Stimulated activated CD4-positive, alpha-beta T cell treated with anti-CD3 and anti-CD28 coated beads, Interleukin-15, amount 100 ng/mL, for 48 hours (primary cell): ENCODE measurements at regions not wholly inside any gene's neighbourhood (a gene's known extent, or its start where the extent isn't known, plus 50 kb on each side); places are given as distances from the start of the nearest gene placed in this dataset.
"Not testable (repeated sequence)": the region's sequence is repeated elsewhere in the genome, so short reads cannot be mapped to it uniquely, and the experiment has no call there.

Experiments used
- DNase-seq, 2 donors: peaks; one replicate each; pipeline ENCODE4 v3.0.0-alpha.2; 2020; ENCODE audit warnings: low read depth in 2 of 2

DNA sequence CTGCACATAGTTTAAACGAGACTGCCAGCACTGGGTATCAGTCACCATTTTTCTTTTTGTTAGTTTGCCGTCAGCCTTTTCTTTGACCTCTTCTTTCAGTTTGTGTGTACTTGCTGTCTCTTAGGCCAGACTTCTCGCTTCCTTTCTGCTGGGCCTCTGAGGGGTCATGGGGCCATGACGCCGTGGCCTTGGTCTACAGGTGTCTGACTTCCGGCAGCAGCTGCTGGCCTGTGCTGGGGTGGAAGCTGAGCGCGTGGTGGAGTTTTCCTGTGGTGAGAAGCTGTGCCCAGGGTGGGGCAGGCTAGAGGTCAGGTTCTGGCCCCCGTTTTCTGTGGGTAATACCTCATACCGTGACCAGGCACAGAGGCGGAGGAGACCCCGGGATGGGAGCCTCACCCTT lies 101.6 kb upstream of the PZP start:
- not testable (repeated sequence) for DNase-seq

DNA sequence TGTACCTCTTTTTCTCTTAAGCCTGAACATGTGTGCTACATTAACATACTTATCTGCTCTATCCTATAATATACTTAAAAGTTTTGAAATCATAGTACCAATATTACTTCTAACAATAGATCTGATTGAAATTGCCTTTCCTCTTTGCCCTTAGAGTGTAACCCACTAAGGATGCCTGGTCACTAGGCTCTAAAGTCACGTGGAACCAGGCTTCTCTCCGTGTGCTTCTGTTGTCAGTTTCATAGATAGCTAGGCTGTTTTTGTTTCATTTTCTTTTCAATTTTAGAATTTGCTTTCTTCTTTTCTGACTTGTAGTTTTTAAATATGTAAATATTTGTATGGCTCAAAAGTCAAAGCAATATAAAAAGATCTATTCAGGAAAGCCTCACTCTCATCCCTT lies 100.5 kb upstream of the PZP start:
- DNase-seq = not testable (repeated sequence)

DNA sequence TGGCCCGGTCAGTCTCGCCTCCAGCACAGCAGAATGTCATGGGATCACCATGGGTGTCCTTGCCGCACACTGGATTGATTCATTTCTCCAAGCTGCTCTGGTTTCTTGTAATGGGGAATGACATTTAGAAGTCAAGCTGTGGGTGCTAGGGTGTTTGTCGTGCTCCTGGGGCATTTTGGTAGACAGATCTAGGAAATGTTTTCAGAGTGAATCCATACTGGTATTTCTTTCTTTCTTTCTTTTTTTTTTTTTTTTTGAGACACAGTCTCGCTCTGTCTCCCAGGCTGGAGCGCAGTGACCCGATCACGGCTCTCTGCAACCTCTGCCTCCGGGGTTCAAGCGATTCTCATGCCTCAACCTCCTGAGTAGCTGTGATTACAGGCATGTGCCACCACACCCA lies 100.0 kb upstream of the PZP start:
- DNase-seq = not testable (repeated sequence)

DNA sequence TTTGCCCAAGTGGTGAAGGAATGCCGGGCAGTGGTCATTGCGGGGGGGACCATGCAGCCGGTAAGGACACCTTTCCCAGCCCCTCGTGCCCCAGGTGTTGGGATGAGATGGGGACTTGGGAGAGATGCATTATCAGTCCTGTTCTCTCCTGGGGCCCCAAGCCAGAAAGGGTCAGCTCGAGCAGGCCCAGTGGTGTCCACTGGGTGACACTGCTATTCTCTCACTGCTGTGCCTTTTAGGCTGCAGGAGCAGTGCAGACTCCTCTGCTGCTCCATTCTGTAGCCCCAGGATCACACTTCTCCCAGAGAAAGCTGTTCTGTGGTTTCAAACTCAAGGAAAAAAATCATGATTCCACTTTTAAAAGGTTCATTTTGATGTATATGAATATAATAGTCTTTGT lies 99.1 kb upstream of the PZP start:
- DNase-seq = not testable (repeated sequence)

DNA sequence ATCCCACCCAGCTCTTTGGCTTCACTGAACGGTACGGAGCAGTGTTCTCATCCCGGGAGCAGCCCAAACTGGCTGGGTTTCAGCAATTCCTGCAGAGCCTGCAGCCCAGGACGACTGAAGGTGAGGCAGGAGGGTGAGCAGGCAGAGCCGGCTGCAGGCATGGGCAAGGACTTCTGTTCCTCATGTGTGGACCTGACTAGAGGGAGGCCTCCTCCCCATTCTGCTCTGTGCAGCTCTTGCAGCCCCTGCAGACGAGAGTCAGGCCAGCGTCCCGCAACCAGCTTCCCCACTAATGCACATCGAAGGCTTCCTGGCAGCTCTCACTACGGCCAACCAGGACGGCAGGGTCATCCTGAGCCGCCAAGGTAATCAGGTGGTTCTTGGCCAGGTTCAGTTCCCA lies 97.8 kb upstream of the PZP start:
- not testable (repeated sequence) for DNase-seq

DNA sequence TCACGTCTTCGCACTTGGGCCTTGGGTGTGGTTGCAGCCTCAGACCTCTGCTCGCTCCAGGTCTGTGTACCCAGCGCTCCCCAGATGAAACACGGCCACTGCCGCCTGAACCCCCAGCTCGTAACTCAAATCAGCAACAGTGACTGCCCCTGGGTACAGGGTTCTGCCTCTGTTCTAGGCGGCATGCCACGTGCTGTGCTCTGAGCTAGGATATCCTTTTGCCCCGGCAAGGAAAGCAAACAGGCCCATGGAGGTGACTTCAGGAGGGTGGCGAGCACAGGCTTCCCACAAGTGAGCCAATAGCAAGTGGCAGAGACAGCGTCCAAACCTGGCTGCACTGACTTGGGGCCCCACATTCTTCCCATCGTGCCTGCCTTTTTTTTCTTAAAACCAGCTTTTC lies 96.3 kb upstream of the PZP start:
- not testable (repeated sequence) for DNase-seq

DNA sequence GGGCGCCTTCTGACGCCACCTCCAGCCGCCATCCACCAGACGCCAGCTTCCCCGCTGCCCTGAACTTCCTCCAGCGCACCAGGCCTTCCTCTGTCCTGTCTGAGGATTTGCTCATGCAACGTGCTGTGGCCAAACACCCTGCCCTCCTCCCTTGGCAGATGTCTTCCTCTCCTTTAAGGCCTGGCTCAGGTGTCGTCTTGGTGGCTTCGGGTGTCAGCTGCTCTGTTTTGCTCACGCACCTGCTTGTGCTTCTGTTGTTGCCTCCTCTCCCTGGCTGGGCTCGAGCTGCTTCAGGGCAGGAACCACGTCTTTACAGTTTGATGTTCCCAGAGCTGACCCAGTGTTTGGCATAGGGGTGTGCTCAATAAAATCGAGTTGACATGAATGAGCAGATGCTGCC lies 87.7 kb upstream of the PZP start:
- not testable (repeated sequence) for DNase-seq

DNA sequence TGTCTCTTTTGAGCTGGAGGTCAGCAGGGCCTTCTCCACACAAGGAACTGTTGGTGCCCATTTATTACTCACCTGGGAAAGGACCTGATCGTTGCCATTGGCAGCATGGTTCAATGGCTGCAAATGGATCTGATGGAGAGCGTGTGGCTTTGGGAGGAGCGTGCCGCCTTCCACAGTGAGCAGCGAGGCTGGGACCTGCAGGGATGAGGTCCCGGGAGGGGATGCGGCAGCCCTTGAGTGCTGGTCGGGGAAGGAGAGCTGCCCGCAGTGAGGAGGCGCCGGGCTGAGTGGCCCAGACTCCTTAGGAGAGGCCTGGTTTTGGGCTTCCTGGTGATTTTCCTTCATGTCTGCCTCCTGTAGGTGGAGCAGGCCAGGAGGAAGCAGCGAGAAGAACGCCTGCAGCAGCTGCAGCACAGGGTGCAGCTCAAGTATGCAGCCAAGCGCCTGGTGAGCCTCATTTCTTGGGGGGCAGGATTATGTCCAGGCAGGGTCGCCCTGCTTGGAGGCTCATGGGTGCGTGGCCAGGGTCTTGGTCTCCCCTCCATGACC lies 86.0 kb upstream of the PZP start:
- not testable (repeated sequence) for DNase-seq

DNA sequence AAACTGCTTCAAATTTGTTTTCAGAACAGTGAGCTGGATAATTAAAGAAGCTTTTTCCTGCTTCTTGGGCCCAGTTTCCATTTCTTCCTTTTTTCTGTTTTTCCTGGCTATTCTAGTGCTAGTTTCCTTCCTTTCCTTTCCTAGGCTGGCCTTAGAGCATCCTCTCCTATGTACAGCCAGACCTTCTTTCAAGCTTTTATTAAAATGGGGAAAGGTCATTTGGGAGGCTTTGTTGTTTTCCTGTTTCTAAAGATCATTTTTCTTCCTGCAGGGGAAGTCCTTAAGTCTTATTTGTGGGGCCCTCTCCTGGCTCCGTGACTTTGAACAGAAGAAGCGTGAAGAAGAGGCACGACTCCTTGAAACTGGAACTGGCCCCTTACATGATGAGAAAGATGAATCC lies 85.2 kb upstream of the PZP start:
- DNase-seq = not testable (repeated sequence)

DNA sequence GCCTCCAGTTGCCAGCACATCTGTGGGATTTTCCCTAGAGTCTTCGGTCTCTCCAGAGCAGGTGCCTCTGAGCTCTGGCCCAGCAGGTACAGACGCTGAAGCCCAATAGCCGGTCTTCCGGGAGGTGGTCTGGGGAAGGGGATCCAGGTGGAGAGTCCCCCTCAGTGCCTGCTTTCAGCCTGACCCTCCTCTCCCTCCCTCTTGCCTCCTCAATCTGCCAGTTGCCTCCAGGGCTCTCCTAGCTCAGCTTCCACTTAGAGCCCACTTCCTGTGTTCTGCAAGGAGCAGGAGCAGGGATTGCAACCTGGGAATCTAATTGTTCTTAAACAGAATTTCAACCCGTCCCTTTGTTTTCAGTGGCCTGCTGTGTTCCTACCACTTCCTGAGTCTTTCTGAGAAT lies 81.8 kb upstream of the PZP start:
- DNase-seq = not testable (repeated sequence)

DNA sequence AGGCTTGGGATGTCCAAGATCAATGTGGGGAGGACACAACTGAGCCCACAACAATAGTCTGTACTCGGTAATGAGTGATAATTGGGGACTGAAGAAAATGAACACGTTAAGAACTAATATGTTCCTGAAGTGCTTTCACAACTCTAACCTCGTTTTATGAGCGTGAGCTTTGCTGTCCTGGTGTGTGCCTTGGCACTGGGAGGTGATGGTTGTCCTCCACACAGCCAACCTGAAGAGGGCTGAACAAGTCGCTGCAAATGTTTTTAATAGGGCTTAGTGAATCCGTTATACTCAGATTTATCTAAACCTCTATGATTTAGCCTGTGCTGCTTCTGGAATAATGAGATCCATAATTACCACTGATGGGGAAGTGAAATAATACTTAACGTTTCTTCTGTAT lies 76.5 kb upstream of the PZP start:
- DNase-seq = not testable (repeated sequence)

DNA sequence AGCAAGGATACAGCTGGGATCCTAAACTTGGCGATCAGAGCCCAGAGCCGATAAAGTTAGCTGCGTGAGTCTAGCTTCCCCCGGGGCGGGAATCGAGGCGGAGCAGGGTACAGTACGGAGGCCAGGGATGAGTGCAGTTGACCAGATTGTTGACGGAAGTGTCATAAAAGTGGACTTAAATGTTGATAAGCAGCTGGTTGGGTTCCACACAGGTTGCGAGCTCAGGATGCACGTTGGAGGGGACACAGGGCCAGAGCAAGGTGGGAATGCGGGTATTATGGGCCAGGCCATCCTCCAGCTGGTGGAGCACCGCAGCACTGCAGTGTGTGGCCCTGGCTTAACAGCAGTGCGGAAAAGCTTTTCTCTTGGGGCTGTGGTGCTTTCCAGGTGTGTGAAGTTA lies 76.0 kb upstream of the PZP start:
- DNase-seq = not testable (repeated sequence)

DNA sequence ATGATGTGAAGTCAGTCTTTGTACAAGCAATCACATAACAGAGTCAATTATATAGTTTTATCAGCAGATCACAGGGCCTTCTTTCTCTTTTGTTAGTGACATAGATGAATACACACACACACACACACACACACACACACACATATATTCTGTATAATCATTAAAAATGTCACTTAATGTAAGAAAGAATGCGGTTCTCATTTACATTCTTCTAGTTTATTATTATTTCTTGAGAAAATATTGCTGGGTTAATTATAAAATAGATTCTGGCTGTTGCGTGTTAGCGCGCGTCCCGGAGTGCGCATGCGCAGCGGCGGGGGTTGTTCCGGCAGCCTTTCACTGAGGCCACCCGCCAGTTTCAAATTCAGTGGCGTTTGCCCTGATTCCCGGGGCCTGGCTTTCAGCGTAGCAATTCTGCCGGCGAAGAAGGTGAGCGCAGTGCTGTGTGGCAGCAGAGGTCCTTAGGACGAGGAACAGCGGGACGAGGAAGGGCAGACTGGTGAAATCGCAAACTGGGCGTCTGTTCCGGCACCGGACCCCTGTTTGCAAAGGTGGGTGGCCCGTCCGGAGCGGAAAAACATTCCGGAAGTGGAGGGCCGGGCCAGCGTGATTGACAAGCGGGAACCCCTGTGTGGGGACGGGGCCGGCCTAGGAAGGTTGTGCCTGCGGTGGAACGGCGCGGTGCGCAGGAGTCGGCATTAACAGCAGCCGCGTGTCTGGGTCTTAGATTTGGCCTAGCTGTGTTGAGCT lies 75.3 kb upstream of the PZP start:
- DNase-seq = peak; percentile 43 to 51

DNA sequence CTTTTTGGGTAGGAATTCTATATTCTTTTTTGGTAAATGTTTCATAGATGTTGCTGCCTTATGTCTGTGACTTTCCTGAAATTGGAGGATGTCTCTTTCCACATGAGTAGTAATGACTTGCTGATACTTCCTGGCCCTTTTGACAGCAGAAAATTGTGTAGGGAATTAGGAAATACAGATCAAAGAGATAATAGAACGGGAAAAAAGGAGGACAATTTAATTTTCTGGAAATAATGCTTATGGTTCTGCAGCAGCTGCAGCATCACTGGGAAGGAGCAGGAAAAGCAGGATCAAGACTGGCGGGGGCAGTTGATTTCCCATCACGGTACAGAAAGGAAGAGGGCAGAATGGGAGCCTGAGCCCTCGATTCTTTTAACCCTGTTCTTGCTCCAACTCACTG lies 68.8 kb upstream of the PZP start:
- DNase-seq = no peak

DNA sequence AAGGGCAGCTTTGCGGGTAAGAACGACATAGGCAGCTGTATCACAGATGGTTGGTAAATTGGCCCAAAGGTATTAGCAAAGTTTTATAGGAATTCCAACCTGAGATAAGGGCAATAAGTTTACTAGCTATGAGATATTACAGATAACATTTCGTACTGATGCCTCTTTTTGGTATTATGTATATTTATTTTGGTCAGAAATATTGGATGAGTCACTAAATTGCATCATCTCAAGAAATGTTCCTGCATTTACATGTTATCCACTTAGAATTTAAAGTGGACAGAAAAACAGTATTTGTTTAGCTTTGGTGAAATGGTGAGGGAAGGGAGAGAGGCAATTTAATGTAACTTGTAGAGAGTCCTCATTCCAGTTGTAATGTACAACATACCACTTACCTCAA lies 65.1 kb upstream of the PZP start:
- DNase-seq = no peak

DNA sequence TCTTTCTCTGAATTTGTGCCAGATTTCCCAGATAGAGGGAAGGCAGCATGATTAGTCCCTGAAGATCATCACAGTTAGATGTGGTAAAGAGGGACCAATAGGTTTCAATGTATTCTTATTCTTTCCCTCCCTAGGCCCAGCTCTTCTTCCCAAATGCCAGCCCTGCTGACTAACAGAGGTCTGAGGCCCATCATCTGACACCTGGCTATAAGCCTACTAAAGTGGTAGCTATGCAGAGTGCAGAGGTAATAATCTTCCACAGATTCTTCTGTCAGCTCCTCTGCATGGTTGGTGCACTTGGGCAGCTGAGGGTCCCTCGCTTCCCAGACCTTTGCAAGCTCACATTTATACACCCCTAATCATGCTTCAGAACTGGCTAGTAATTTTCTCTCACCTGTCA lies 63.7 kb upstream of the PZP start:
- no peak for DNase-seq

DNA sequence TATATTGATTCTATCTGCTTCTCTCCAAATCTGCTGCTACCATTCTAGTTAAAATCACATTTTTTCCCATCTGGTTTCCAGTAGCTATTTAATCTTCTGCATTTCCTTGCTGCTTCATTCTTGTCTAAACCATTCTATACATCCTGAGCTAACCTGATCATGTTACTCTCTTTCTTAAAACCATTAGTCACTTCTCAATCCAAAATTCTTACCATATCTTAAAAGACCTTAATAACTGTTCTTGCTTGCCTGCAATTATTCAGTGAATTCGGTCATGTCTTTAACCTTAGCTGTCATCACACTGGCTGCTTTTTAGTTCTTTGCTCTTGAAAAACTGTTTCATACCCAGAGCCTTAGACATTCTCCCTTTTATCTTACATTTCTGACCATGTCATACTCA lies 56.4 kb upstream of the PZP start:
- DNase-seq = no peak

DNA sequence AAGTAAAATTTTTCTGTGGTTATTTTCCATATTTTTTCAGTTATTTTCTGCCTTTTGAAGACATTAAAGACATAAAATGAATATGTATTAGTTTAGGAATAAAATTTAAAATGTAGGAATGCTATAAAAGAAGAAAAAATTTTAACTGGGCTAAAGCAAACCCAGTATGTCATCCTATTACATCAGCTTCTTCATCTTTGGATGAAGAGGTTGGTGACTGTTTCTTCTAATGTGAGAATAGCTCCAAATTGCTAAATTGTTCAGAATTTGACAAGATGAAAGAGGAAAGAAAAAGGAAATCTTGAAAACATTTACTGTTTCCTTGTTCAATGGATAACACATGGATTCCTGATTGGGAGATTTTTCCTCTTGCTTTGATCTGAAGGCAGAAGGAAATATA lies 52.7 kb upstream of the PZP start:
- no peak for DNase-seq

DNA sequence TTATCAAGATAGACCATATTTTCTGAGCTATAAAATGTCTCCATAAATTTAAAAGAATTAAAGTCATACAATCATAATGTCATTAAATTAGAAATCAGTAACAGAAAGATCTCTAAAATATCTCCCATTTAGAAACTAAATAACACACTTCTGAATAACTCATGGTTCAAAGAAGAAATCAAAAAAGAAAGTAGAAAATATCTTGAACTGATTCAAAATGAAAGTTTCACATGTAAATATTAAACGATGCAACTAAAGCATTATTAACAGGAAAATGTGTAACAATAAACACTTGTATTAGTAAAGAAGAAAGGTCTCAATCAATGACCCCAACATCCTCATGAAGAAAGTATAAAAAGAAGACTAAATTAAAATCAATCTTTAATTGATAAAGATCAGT lies 50.5 kb upstream of the PZP start:
- no peak for DNase-seq
